ENCODE measurements at regions not wholly inside any gene's neighbourhood (a gene's known extent, or its start where the extent isn't known, plus 50 kb on each side); places are given as distances from the start of the nearest gene placed in this dataset.
"Not testable (repeated sequence)": the region's sequence is repeated elsewhere in the genome, so short reads cannot be mapped to it uniquely, and the experiment has no call there.

- no peak for DNase-seq (ENCODE audit: low read depth)
These were observed 446.1 kb upstream of the RPS6KA3 start for GRCh38 chrX:20712811-20713210.

GRCh38 chrX:20711366-20711765 is 444.7 kb upstream of the RPS6KA3 start:
- DNase-seq (ENCODE audit: low read depth), result no peak

GRCh38 chrX:20693078-20693477 is 426.4 kb upstream of the RPS6KA3 start:
- no peak for DNase-seq (ENCODE audit: low read depth)

GRCh38 chrX:20686256-20686655 is 419.5 kb upstream of the RPS6KA3 start:
- no peak for DNase-seq (ENCODE audit: low read depth)

DNA sequence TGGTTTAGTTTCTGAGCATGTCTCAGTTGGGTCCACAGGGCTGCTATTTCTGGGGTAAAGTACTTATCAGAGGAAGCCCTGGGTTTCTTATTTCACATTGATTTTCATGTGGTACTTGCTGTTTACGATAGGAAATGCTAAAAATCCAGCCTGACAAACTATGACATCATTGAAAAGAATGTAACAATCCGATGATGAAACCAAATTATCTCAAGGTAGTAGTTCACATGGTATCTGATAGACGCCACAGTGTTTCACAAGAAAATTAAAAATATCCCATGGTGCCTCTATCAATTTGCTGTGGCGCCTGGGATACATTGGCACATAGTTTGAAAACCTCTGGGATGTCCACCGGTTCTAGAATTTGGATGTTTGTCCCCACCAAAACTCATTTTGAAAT is 418.9 kb upstream of the RPS6KA3 start:
- DNase-seq (ENCODE audit: low read depth), result no peak

DNA sequence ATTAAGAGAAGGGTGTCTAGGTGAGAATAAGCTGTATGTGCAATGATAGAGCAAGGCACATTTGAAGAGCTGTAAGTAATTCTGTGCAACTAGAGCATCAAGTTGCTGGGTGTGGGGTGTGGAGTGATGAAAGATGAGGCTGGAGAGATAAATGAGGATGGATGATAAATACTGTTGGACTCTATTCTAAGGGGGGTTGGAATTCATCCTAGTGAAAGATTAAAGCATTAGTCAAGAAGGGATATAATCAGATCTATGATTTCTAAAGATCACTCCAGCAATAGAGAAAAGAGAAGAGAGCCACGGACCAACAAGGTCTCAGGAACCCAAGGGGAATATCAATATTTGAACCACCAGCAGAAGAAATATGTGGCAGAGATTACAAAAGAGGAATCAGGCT is 415.0 kb upstream of the RPS6KA3 start:
- no peak for DNase-seq (ENCODE audit: low read depth)

- no peak for DNase-seq (ENCODE audit: low read depth)
These were observed 414.3 kb upstream of the RPS6KA3 start for GRCh38 chrX:20680998-20681397.

DNA sequence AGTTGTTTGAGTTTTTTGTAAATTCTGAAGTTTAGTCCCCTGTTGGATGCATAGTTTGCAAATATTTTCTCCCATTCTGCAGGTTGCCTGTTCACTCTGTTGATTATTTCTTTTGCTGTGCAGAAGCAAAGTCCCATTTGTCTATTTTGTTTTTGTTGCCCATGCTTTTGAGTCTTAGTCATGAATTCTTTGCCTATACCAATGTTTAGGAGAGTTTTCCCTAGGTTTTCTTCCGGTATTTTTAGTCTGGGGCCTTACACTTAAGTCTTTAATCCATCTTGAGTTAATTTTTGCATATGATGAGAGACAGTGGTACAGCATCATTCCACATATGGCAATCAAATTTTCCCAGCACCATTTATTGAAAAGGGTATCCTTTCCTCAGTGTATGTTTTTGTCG is 405.8 kb upstream of the RPS6KA3 start:
- no peak for DNase-seq (ENCODE audit: low read depth)

GRCh38 chrX:20671746-20672145 is 405.0 kb upstream of the RPS6KA3 start:
- not testable (repeated sequence) for DNase-seq (ENCODE audit: low read depth)

- no peak for DNase-seq (ENCODE audit: low read depth)
These were observed 403.9 kb upstream of the RPS6KA3 start for GRCh38 chrX:20670611-20671010.

DNA sequence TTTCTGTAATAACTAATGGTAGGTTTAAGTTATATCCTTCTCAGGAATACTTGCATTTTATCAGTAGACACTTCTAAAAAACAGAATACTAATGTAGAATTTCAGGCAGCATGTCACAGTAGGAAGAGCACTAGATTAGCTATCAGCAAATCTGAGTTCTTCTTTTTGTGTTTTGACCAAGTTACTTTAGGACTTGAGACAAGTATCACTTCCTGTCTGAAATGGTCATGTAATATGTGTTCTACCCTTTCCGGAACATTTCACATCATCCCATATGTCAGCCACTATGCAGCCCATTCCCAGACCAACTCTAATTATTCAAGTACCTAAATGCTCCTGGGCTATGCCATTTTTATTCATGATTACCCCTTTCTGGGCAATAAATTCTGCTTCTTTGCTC is 401.8 kb upstream of the RPS6KA3 start:
- no peak for DNase-seq (ENCODE audit: low read depth)

DNA sequence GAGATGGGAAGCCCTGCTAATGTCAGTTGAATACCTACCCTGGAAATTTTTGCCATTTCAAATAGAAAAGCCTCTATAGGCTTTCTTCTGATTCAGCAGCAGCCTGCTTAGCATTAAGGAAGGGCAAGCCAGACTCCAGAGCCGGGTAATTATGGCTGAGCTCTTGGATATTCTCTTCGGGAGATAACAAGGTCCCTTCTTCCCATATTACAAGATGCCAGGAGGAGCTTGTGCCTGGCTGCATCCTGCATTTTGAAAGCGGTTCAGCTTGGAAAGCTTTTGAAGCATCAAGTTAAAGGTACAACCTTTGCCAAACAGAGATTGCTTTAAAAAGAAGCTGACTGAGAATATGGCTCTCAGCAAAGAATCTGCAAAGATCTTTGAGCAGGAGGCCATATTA is 399.6 kb upstream of the RPS6KA3 start:
- no peak for DNase-seq (ENCODE audit: low read depth)

- DNase-seq (ENCODE audit: low read depth), result no peak
These were observed 398.8 kb upstream of the RPS6KA3 start for GRCh38 chrX:20665481-20665880.

- no peak for DNase-seq (ENCODE audit: low read depth)
These were observed 398.1 kb upstream of the RPS6KA3 start for GRCh38 chrX:20664774-20665173.

DNA sequence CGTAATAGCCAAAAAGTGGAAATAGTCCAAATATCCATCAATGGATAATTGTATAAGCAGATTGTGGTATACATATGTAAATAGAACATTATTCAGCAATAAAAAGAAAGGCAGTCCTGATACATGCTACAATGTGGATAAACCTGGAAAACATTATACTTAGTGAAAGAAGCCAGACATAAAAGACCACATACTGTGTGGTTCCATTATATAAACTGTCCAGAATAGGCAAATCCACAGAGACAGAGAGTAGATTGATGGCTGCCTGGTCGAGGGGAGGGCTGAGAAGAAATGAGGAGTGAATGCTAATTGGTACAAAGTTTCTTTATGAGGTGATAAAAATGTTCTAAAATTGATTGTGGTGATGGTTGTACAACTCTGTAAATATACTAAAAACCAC is 397.4 kb upstream of the RPS6KA3 start:
- no peak for DNase-seq (ENCODE audit: low read depth)

DNA sequence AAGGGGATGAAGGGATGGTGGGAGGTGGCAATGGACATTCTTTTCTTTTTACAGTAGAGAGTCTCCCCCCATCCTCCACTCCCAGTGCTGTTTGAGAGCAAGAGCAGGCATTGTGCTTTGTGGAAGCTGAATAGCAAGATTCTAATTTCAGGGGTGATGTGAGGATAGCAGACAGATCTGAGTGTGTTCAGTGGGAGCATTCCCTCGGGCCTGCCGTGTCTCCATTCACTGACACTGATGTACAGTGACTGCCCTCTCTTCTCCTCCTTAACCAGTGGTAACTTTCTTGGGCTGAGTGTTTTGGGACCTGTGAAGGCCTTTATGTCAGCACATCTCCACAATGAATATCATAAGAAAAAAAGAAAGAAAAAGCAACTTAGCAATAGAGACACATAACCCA is 396.6 kb upstream of the RPS6KA3 start:
- no peak for DNase-seq (ENCODE audit: low read depth)

- no peak for DNase-seq (ENCODE audit: low read depth)
These were observed 390.0 kb upstream of the RPS6KA3 start for GRCh38 chrX:20656721-20657120.

DNA sequence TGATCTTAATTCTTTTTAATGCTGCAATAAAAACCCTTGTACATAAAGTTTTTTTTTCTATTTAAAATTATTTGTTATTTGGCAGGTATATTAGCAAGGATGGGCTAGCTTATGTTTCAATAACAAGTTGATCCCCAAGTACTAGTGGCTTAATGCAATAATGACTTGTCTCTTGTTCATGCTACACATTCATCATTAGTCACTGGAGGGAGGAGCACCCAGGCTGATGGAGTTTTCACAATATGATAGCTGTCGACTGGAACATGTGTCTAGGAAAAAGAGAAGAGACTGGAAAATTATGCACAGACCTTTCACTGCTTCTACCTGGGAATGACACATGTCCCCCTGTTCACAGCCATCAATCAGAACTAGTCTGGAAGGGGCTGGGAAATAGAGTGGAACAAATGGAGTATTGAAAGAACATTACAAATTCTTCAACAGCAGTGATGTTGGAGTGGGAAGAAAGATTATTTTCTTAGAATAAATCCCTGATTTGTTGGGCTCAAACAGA is 387.9 kb upstream of the RPS6KA3 start:
- DNase-seq (ENCODE audit: low read depth), result no peak

GRCh38 chrX:20653070-20653469 is 386.4 kb upstream of the RPS6KA3 start:
- DNase-seq (ENCODE audit: low read depth), result no peak

- DNase-seq (ENCODE audit: low read depth), result no peak
These were observed 375.2 kb upstream of the RPS6KA3 start for GRCh38 chrX:20641954-20642353.

DNA sequence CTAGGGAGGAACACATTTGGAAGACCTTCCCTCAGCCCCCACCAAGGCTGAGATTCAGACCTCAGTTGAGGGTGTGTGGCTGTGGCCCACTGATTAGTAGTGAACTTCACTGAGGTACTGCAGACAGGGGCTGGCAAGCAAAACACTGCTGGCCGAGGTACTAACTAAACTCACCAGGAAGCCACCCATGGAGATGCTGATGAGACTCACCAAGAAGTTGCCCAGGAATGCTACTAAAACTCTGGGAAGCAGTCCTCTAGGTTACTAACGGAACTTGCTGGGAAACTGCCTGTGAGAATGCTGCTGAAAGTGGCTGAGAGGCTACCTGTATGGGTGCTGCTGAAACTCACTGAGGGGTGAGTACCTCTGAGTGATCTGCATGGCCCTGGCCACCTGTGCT is 372.4 kb upstream of the RPS6KA3 start:
- DNase-seq (ENCODE audit: low read depth), result no peak

DNA sequence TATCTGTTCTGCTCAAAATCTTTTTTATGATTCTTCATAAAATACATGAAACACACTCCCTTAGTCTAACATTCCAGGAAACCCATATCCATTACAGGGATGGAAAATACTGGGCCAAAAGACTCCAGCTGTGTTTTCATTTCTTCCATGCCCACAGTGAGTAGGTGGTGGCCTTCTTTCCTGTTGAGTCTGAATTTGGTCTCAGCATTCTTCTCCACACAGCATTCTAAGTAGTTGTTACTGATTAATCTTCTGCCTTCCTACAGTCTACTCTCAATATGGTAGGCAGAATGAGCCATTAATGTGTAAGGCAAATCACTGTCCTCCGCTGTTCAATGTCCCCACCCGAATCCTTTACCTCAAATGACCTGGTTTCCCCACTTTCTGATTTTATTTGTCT is 370.6 kb upstream of the RPS6KA3 start:
- DNase-seq (ENCODE audit: low read depth), result no peak

- DNase-seq (ENCODE audit: low read depth), result no peak
These were observed 366.7 kb upstream of the RPS6KA3 start for GRCh38 chrX:20633451-20633850.

GRCh38 chrX:20623448-20623847 is 356.7 kb upstream of the RPS6KA3 start:
- no peak for DNase-seq (ENCODE audit: low read depth)

DNA sequence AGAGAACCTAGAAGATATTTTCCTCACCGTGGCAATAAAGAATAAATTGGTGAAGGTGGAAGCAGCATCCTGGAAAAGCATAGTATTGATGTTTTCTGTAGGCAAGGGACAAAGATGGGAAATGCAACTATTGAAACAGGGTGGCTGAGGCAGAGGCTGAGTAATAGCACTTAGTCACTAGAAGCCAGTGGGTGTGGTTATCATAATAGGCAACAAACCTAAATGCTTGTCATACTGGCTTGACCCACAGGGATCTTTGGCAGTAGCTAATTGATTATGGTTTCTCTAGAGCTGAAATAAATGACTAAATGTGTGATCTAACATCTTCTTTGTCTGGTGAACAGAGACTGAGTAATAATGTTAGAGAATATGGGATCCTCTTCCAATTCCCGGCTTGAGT is 353.6 kb upstream of the RPS6KA3 start:
- no peak for DNase-seq (ENCODE audit: low read depth)

Measured in stimulated activated CD4-positive, alpha-beta T cell treated with anti-CD3 and anti-CD28 coated beads, Interleukin-2, amount 100 ng/mL, for 4 hours (primary cell).